ENCODE measurements at regions not wholly inside any gene's neighbourhood (a gene's known extent, or its start where the extent isn't known, plus 50 kb on each side); places are given as distances from the start of the nearest gene placed in this dataset.

DNA sequence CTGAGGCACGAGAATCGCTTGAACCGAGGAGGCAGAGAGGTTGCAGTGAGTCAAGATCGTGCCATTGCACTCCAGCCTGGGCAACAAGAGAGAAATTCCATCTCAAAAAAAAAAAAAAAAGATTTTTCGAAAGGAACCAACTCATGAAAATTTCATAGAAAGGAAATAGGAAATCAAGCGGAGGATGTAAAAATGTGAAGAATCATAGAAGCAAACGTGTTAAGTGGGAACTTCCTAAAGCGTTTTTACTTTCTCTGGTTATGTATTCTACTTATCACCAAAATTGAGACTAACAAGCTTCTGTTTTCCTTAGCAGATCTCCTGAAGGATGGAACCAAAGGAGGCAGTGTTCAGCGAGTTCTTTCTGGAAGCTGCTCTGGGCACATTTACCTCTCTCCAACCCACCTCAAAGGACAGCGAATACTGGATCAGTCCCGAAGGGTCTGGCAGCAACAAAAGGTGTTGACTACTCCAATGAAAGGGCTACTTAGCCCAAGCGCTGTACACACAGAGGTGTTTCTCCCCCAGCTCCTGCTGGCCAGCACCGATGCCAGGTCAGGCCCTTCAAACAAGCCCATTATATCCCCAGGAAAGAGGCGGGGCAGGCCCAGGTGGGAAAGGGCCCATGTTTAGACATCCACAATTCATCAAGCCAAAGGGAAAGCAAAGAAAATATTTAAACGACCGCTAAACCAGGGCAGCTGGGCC, 327.5 kb upstream of the JARID2 start:
- Mint-ChIP-seq H3K4me3 (ENCODE audit: unreplicated experiment) (no peak overlapping the region), H3K27me3 (ENCODE audit: unreplicated experiment) (peaks cover 6% of the 10 kb centered on the region), H3K4me1 (ENCODE audit: unreplicated experiment) (peaks cover 7% of the 10 kb centered on the region), H3K27ac (ENCODE audit: unreplicated experiment) (no peak overlapping the region), H3K9me3 (ENCODE audit: unreplicated experiment) (no peaks in the 10 kb centered on the region), H3K36me3 (ENCODE audit: unreplicated experiment) (no peaks in the 10 kb centered on the region)
- TF ChIP-seq, protein P1, sequence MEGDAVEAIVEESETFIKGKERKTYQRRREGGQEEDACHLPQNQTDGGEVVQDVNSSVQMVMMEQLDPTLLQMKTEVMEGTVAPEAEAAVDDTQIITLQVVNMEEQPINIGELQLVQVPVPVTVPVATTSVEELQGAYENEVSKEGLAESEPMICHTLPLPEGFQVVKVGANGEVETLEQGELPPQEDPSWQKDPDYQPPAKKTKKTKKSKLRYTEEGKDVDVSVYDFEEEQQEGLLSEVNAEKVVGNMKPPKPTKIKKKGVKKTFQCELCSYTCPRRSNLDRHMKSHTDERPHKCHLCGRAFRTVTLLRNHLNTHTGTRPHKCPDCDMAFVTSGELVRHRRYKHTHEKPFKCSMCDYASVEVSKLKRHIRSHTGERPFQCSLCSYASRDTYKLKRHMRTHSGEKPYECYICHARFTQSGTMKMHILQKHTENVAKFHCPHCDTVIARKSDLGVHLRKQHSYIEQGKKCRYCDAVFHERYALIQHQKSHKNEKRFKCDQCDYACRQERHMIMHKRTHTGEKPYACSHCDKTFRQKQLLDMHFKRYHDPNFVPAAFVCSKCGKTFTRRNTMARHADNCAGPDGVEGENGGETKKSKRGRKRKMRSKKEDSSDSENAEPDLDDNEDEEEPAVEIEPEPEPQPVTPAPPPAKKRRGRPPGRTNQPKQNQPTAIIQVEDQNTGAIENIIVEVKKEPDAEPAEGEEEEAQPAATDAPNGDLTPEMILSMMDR (IDR thresholded peaks at IDR 0.05): no peak
- no peak for DNase-seq (ENCODE audit: extremely low spot score, unreplicated experiment)

DNA sequence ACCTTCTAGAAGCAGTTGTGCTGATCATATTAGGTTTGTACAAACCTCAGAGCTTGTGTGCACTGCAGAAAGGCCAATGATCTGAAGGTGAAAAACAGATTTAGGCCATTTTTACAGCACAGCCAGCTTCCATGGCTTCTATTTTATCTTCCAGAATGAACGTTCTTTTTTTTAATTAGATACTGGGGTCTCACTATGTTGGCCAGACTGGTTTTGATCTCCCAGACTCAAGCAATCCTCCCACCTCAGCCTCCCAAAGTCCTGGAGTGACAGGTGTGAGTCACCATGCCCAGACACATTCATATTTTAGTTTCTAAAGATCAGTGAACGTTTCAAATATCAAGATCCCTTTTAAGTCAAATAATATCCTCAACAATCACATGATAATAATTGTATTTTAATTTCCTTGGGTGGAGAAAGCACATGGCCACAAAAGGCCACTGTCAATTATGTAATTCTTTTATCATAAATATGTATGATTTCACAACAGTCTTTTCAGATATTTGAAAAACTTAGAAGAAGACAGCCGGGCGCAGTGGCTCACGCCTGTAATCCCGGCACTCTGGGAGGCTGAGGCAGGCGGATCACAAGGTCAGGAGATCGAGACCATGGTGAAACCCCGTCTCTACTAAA, 326.7 kb upstream of the JARID2 start:
- Mint-ChIP-seq H3K27ac (ENCODE audit: unreplicated experiment) (no peak overlapping the region), H3K4me3 (ENCODE audit: unreplicated experiment) (no peak overlapping the region), H3K27me3 (ENCODE audit: unreplicated experiment) (no peaks in the 10 kb centered on the region), H3K36me3 (ENCODE audit: unreplicated experiment) (no peaks in the 10 kb centered on the region), H3K9me3 (ENCODE audit: unreplicated experiment) (no peaks in the 10 kb centered on the region), H3K4me1 (ENCODE audit: unreplicated experiment) (peaks cover 5% of the 10 kb centered on the region)
- TF ChIP-seq, protein P1 (IDR thresholded peaks at IDR 0.05): no peak
- DNase-seq (ENCODE audit: extremely low spot score, unreplicated experiment): no peak

DNA sequence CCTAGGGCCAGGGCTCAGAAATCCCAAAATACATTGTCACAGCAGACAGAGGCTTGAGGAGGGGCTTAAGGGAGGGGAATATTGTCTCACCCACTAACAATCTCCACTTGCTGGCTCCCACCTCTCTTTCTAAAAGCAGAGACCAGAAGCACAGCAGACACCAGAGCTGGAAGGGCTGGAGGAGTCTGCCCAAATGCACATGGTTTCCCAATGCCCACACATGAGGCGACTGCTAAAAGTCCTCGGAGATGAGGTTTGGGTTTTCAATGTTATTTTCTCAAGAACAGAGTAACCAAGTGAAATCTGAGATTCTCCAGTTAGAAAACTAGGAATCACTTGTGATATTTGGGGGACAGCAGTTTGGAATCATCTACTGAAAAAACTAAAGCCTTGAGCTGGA, 325.6 kb upstream of the JARID2 start:
- TF ChIP-seq, protein P1 (IDR thresholded peaks at IDR 0.05): no peak
- DNase-seq (ENCODE audit: extremely low spot score, unreplicated experiment): no peak
- H3K4me3 Mint-ChIP-seq (ENCODE audit: unreplicated experiment): no peak overlapping the region
- H3K27ac Mint-ChIP-seq (ENCODE audit: unreplicated experiment): no peak overlapping the region
- no peaks in the 10 kb centered on the region for H3K36me3 Mint-ChIP-seq (ENCODE audit: unreplicated experiment)
- H3K9me3 Mint-ChIP-seq (ENCODE audit: unreplicated experiment): no peaks in the 10 kb centered on the region
- peaks cover 15% of the 10 kb centered on the region for H3K4me1 Mint-ChIP-seq (ENCODE audit: unreplicated experiment)
- peaks cover 4% of the 10 kb centered on the region for H3K27me3 Mint-ChIP-seq (ENCODE audit: unreplicated experiment)

DNA sequence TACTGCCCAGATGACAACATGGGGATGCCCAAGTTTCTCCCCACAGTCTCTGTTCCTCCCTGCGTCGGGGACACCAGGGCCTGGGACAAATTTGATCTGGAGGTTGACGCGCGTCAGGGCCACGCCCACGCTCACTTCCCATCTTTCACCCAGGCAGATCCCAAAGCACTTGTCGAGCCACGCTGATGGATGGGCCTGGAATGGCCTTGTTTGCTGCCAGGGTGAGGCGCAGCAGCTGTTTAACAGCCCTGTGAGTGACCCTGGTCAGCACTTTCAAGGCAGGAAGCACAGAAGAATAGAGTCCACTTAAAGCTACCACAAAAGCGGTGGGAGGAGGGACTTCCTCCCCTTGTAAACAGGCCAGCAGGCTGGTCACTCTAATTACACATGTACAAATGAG, 324.7 kb upstream of the JARID2 start:
- TF ChIP-seq, protein P1 (IDR thresholded peaks at IDR 0.05): no peak
- no peaks in the 10 kb centered on the region for H3K36me3 Mint-ChIP-seq (ENCODE audit: unreplicated experiment)
- no peaks in the 10 kb centered on the region for H3K9me3 Mint-ChIP-seq (ENCODE audit: unreplicated experiment)
- H3K27ac Mint-ChIP-seq (ENCODE audit: unreplicated experiment): no peak overlapping the region
- peaks cover 7% of the 10 kb centered on the region for H3K27me3 Mint-ChIP-seq (ENCODE audit: unreplicated experiment)
- no peak for DNase-seq (ENCODE audit: extremely low spot score, unreplicated experiment)
- H3K4me3 Mint-ChIP-seq (ENCODE audit: unreplicated experiment): no peak overlapping the region
- H3K4me1 Mint-ChIP-seq (ENCODE audit: unreplicated experiment): peaks cover 18% of the 10 kb centered on the region

DNA sequence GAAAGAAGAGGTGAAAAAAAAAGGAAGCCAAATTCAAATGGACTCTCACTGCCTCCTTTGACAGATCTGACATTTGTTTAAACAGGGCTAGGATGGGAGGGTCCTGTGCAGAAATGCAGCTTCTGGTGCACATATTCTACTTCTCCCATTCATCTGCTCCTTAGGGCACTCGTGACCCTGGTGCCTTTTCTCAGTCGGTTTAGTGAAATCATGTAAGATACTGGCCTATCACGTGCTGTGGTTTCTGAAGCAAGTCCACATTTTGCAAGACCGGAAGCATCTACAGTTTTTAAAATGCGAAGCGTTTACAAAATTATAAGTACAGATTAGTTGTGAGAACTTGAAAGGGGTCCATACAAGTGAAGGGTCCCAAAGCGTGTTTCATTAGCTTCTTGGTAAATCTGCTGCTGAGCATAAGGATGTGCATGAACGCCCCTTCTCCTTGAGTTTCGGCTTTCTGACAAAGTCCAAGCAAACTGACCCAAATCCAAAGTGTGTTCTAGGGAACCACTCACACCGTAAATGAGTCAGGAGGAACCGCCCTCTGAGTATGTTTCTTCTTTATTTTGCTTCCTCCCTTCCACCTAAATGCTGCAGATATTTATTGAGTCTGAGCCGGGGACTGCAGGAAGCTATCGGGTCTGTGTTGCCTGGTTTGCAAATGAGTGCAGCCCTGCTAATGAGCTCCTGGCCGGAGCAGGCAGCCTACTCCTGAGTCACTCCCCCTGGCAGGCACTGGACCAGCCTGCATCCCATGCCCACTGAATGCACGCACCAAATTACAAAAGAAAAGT, 323.8 kb upstream of the JARID2 start:
- Mint-ChIP-seq H3K36me3 (ENCODE audit: unreplicated experiment) (no peaks in the 10 kb centered on the region), H3K4me1 (ENCODE audit: unreplicated experiment) (peaks cover 15% of the 10 kb centered on the region), H3K27me3 (ENCODE audit: unreplicated experiment) (peaks cover 7% of the 10 kb centered on the region), H3K9me3 (ENCODE audit: unreplicated experiment) (no peaks in the 10 kb centered on the region), H3K4me3 (ENCODE audit: unreplicated experiment) (no peak overlapping the region), H3K27ac (ENCODE audit: unreplicated experiment) (no peak overlapping the region)
- DNase-seq (ENCODE audit: extremely low spot score, unreplicated experiment): no peak
- TF ChIP-seq, protein P1 (IDR thresholded peaks at IDR 0.05): no peak

Data from osteocyte (in vitro differentiated cells).